ENCODE measurements at regions not wholly inside any gene's neighbourhood (a gene's known extent, or its start where the extent isn't known, plus 50 kb on each side); places are given as distances from the start of the nearest gene placed in this dataset.

- DNase-seq (ENCODE audit: low read depth): no peak
- no peak for TF ChIP-seq CTCF (IDR thresholded peaks at IDR 0.05; ENCODE audit: low read depth, low read length, missing control alignments)
- no peak overlapping the region for H3K4me3 ChIP-seq (ENCODE audit: low read depth, low read length)
These were observed 360.1 kb downstream of the TNS3 start for GRCh38 chr7:47221826-47222225.

GRCh38 chr7:47218378-47219176 lies 363.3 kb downstream of the TNS3 start:
- no peak for TF ChIP-seq CTCF (IDR thresholded peaks at IDR 0.05; ENCODE audit: low read depth, low read length, missing control alignments)
- H3K4me3 ChIP-seq (ENCODE audit: low read depth, low read length): no peak overlapping the region
- DNase-seq (ENCODE audit: low read depth): no peak

- DNase-seq (ENCODE audit: low read depth): no peak
- TF ChIP-seq CTCF (IDR thresholded peaks at IDR 0.05; ENCODE audit: low read depth, low read length, missing control alignments): no peak
- no peak overlapping the region for H3K4me3 ChIP-seq (ENCODE audit: low read depth, low read length)
These were observed 364.1 kb downstream of the TNS3 start for GRCh38 chr7:47217570-47218360.

GRCh38 chr7:47217086-47217485 lies 364.8 kb downstream of the TNS3 start:
- DNase-seq (ENCODE audit: low read depth): no peak
- H3K4me3 ChIP-seq (ENCODE audit: low read depth, low read length): no peak overlapping the region
- TF ChIP-seq CTCF (IDR thresholded peaks at IDR 0.05; ENCODE audit: low read depth, low read length, missing control alignments): no peak

- no peak for DNase-seq (ENCODE audit: low read depth)
- H3K4me3 ChIP-seq (ENCODE audit: low read depth, low read length): no peak overlapping the region
- TF ChIP-seq CTCF (IDR thresholded peaks at IDR 0.05; ENCODE audit: low read depth, low read length, missing control alignments): no peak
These were observed 365.5 kb downstream of the TNS3 start for GRCh38 chr7:47216439-47216838.

- no peak for TF ChIP-seq CTCF (IDR thresholded peaks at IDR 0.05; ENCODE audit: low read depth, low read length, missing control alignments)
- no peak for DNase-seq (ENCODE audit: low read depth)
- no peak overlapping the region for H3K4me3 ChIP-seq (ENCODE audit: low read depth, low read length)
These were observed 366.3 kb downstream of the TNS3 start for GRCh38 chr7:47215640-47216039.
